ENCODE measurements at regions not wholly inside any gene's neighbourhood (a gene's known extent, or its start where the extent isn't known, plus 50 kb on each side); places are given as distances from the start of the nearest gene placed in this dataset.
A peak's percentile ranks its signal among the peaks of the same experiment; 100 is the strongest.

- DNase-seq (ENCODE audit: extremely low read depth in 1 of 2, low read depth in 1 of 2): no peak
These were observed 136.7 kb upstream of the GSE1 start for GRCh38 chr16:85476389-85476788.

- DNase-seq (ENCODE audit: extremely low read depth in 1 of 2, low read depth in 1 of 2): no peak
These were observed 135.2 kb upstream of the GSE1 start for GRCh38 chr16:85477801-85478363.

DNA sequence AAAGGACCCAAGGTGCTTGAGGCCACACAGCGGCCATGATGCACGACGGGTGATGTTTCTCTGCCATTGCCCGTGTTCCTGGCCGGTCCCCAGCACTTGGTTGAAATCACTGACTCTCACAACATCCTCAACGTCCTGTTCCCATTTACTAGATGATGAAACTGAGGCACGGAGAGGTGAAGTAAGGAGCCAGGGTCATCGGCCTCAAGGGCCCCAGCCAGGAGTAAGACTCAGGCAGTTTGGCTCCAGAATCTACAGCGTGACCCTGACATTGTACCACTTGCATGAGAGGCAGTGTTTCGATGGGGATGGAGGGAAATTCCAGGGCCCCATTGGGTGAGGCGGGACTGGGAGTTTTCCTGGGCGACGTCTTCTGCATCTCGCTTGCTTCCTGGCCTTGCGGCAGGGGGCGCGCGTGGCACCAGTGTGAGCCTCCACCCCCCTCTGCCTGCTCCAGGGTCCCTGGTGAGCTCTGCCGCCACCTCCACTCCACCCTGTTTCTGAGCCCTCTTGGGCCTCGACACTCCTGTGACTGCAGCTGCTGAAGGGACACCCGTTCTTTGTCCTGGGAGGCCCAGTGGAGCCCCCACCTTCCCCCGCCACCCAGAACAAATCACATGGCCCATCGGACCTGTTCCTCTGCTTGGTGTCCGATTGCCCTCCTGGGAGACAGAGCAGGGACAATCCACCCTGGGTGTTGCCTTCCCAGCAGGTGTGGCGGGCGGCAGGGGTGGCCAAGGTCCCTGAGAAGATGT lies 133.0 kb upstream of the GSE1 start:
- DNase-seq (ENCODE audit: extremely low read depth in 1 of 2, low read depth in 1 of 2): no peak

DNA sequence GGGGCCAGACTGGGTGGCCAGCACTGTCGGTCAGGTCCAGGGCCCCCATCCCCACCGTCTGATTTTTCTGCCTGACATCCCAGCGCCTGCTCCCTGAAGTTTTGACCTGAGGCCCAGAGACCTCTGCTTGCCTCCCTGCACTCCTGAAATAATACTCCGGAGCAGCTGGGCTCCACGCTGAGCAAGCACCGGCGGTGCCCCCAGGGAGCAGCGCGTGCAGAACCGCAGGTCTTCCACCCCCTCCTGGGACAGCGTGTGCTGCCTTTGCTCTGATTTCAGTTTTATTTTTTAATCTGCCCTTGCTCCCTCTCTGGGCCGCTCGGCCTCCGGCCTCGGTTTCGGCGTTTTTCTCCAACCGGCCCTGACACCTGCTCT lies 132.4 kb upstream of the GSE1 start:
- DNase-seq (ENCODE audit: extremely low read depth in 1 of 2, low read depth in 1 of 2): no peak

GRCh38 chr16:85481206-85481605 lies 131.9 kb upstream of the GSE1 start:
- DNase-seq (ENCODE audit: extremely low read depth in 1 of 2, low read depth in 1 of 2): no peak

GRCh38 chr16:85481738-85482137 lies 131.4 kb upstream of the GSE1 start:
- DNase-seq (ENCODE audit: extremely low read depth in 1 of 2, low read depth in 1 of 2): no peak

DNA sequence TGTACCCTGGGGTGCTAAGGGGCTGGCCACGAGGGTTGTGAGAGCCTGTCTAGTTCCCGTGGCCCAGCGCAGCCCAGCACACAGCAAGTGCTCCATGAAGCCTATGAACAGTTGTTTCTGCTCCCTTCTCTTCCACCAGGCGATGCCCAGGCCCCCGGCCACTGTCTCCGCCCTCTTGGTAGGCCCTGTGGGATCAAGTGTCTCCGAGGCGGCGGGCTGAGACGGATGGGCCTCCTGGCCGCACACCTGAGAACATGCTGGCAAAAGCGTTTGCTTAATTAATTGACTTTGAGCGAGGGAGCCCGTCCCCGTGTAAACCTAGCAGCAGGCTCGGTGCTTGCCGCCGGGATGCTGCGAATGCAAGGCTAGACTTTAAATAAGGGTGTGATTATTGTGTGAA lies 129.7 kb upstream of the GSE1 start:
- DNase-seq (ENCODE audit: extremely low read depth in 1 of 2, low read depth in 1 of 2): no peak

DNA sequence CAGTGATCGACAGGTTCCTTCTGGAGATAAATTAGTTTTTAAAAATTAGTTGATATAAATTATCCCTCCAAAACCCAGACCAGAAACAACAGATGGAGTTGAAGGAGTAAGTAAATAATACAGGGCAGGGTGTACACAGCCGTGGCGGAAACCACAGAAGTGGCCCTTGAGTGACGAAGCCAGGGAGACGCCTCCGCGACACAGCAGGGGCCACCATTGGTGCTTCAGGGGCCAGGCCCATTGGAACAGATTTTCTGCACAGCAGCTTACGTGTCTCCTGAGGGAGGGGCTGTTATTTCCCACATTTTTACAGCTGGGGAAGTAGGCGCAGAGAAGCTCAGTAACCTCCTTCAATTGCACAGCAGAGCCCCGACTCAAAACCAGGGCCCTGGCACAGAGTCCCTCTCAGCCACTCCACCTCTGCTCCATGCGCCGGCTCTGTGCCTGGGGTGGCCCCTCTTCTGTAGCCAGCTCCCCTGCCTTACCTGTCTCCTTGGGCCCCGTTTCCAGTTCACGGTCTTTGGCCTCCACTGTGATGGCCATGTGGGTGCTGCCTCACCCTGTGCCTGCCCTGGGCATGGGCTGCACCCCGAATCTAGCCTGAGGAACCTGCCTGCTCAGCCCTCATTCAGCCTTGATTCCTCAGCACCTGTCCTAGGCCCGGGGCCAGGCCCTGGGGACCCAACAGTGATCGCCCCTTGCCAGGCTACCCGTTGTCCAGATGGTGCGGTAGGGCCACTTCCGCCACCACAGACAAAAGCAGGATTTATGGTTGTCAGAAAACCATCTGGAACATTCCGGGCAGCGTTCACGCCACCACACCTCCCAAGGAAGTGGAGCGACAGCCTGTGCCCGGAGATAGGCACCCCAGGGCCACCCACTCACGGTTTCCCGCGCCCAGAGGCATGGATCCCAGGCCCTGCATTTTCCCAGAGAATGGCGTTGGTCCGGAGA lies 128.5 kb upstream of the GSE1 start:
- DNase-seq (ENCODE audit: extremely low read depth in 1 of 2, low read depth in 1 of 2): no peak

DNA sequence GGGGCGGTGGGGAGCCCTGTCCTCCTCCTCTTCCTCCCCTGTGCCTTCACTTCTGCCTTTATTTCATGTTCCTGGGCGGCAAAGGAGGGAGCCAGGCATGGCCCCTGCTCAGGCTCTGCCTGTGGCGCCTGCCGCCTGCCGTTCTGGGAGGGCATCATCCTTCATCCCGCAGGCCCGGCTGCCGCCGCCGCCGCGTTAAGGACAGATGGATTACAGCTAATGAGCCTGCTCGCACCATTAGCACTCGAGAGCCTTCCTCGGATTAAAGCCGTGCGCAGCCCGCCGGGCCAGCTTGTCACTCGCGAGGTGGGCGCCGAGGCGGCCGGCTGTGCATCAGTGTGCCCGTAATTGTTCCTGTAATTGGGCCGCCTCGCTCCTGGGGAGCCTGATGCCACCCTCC lies 127.7 kb upstream of the GSE1 start:
- no peak for DNase-seq (ENCODE audit: extremely low read depth in 1 of 2, low read depth in 1 of 2)

- DNase-seq (ENCODE audit: extremely low read depth in 1 of 2, low read depth in 1 of 2): no peak
These were observed 126.7 kb upstream of the GSE1 start for GRCh38 chr16:85486256-85486915.

GRCh38 chr16:85488414-85488813 lies 124.7 kb upstream of the GSE1 start:
- DNase-seq (ENCODE audit: extremely low read depth in 1 of 2, low read depth in 1 of 2): no peak

GRCh38 chr16:85490407-85491057 lies 122.6 kb upstream of the GSE1 start:
- DNase-seq (ENCODE audit: extremely low read depth in 1 of 2, low read depth in 1 of 2): no peak

DNA sequence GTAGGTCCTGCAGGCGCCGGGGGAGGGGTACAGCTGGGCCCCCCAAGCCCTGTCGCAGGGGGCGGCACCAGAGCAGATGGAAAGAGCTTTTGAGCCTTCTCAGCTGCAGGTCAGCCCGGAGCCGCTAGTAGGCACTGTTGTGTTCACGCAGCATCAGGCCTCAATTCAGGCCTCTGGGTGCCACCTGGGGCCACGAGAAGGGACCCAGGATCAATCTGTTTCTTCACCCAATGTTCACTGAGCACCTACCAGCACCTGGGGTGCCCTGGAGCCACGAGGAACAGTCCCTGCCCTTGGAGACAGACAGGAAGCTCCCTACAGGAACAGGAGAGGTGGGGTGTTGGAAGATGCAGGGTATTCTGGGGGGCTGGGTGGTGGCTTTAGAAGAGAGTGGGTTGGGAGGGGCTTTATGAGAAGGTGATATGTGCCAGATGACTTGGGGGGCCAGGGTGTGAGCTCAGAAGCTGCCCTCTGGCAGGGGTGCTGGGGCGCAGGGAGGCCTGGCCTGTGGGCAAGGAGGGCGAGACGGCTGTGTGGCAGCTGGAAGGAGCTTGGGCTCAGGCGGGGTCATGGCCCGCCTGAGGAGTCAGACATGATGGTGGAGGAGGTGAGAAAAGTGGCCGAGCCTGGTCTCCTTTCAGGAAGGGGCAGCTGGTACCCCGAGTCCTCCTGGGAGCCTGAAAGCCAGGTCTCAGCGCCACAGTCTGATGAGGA lies 121.9 kb upstream of the GSE1 start:
- DNase-seq (ENCODE audit: extremely low read depth in 1 of 2, low read depth in 1 of 2): peak in 1 of 2 donors; percentile 9

GRCh38 chr16:85491798-85492294 lies 121.3 kb upstream of the GSE1 start:
- no peak for DNase-seq (ENCODE audit: extremely low read depth in 1 of 2, low read depth in 1 of 2)

DNA sequence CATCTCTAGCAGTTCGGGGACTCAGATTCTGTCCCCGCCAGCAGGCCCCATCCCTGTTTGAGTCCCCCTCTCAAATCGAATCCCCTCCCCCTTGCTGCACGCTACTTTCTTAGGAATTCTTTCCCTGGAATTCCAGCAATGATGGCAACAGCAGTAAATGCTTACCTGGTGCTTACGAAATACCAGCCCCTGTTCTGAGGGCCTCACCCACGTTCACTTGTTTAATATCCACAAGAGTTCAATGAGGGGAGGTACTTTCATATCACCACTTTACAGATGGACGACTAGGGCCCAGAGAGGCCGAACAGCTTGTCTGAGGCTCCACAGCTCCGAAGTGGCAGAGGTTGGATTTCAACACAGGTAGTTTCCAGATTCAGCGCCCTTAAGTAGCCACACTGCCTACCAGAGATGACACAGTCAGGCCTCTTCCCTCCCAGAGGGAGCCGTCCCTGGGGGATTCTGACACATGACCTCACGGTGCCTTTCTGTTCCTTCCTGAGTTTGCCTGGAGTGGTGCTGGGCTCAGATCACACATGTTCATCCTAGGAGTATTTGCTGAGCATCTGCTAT lies 120.7 kb upstream of the GSE1 start:
- no peak for DNase-seq (ENCODE audit: extremely low read depth in 1 of 2, low read depth in 1 of 2)

- DNase-seq (ENCODE audit: extremely low read depth in 1 of 2, low read depth in 1 of 2): no peak
These were observed 118.8 kb upstream of the GSE1 start for GRCh38 chr16:85494315-85494714.

DNA sequence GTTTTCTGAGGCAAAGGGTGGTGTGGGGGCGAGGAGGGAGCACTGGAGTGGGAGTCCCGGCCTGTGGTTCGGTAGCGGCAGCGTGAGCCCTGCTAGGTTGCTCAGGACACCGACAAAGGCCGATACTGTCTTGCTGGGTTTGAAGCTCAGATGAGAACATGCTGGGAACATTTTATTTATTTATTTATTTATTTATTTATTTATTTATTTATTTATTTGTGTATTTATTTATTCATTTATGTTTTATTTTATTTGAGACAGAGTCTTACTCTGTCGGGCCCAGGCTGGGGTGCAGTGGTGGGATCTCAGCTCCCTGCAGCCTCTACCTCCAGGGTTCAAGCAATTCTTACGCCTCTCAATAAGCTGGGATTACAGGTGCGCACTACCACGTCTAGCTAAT lies 117.9 kb upstream of the GSE1 start:
- DNase-seq (ENCODE audit: extremely low read depth in 1 of 2, low read depth in 1 of 2): no peak

DNA sequence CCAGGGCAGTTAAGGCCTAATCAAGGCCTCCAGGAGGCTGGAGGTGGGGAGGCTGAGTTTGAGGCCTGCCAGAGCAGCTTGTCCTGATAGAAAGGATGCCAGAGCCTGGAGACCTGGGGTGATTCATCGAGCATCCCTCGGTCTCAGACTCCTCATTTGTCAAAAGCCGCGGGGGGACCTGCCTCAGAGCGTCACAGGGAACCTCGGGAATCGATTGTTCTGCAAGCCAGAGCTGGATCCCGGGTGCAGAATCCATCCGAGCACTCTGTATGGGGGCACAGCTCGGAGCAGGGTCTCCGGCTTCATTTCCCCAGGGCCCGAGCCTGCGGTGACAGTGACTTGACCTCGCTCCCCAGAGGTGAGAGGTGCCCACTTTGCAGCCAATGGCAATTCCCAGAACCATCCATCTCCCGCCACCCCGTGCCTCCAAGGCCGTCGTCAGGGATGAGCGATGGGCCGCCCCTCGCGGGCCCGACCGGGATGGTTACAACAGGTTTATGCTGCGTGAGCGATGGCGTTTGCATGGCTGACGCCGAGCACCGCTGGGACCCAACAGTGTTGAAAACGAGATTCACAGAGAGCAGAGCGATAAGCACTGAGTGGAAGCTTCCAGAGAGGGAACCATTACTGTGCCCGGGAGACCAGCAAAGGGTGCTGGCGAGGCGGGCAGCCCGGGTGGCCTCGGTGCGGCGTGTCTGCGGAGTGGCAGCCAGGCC lies 117.1 kb upstream of the GSE1 start:
- DNase-seq (ENCODE audit: extremely low read depth in 1 of 2, low read depth in 1 of 2): no peak
